H9 (cell line): ENCODE measurements at regions not wholly inside any gene's neighbourhood (a gene's known extent, or its start where the extent isn't known, plus 50 kb on each side); places are given as distances from the start of the nearest gene placed in this dataset.

Experiments
- DNase-seq: peaks from one replicate; pipeline ENCODE4 v3.0.0-alpha.2; 2017
- H2AFZ ChIP-seq: one replicate; pipeline ENCODE4 v1.6.1; 2013; ENCODE audit warnings: mild to moderate bottlenecking, low read length, control low read depth, moderate library complexity
- H2AK5ac ChIP-seq: 2 replicates; pipeline ENCODE4 v1.6.1; 2013; ENCODE audit warnings: low read length, control low read depth, mixed read lengths; ENCODE audit not compliant: insufficient read length
- H2BK120ac ChIP-seq: one replicate; pipeline ENCODE4 v1.6.1; 2013; ENCODE audit warnings: low read depth, mild to moderate bottlenecking, low read length, control low read depth, inconsistent platforms; ENCODE audit not compliant: poor library complexity, severe bottlenecking
- H2BK12ac ChIP-seq: 2 replicates; pipeline ENCODE4 v1.6.1; 2013; ENCODE audit warnings: low read length, control low read depth, mixed read lengths, low read depth; ENCODE audit not compliant: insufficient read length
- H2BK15ac ChIP-seq: 2 replicates; pipeline ENCODE4 v1.6.1; 2013; ENCODE audit warnings: low read depth, low read length, control low read depth
- H2BK20ac ChIP-seq: one replicate; pipeline ENCODE4 v1.6.1; 2013; ENCODE audit warnings: low read depth, mild to moderate bottlenecking, low read length, control low read depth, inconsistent platforms; ENCODE audit not compliant: poor library complexity, severe bottlenecking
- H2BK5ac ChIP-seq: 2 replicates; pipeline ENCODE4 v1.6.1; 2013; ENCODE audit warnings: low read length, control low read depth, mixed read lengths; ENCODE audit not compliant: insufficient read length
- H3K14ac ChIP-seq: 2 replicates; pipeline ENCODE4 v1.6.1; 2013; ENCODE audit warnings: low read length, control low read depth; ENCODE audit not compliant: insufficient read depth
- H3K18ac ChIP-seq: 2 replicates; pipeline ENCODE4 v1.6.1; 2013; ENCODE audit warnings: low read depth, mild to moderate bottlenecking, mixed read lengths, low read length, control low read depth; ENCODE audit not compliant: insufficient read length
- H3K23ac ChIP-seq: 2 replicates; pipeline ENCODE4 v1.6.1; 2013; ENCODE audit warnings: low read length, control low read depth, mixed read lengths, low read depth; ENCODE audit not compliant: insufficient read length
- H3K23me2 ChIP-seq: 2 replicates; pipeline ENCODE4 v1.6.1; 2013; ENCODE audit warnings: low read depth, mild to moderate bottlenecking, mixed read lengths, low read length, control low read depth; ENCODE audit not compliant: insufficient read length, poor library complexity, severe bottlenecking
- H3K27ac ChIP-seq: 2 replicates; pipeline ENCODE4 v1.5.1; 2013; ENCODE audit warnings: low read length, control low read depth, mixed read lengths, low read depth; ENCODE audit not compliant: insufficient read length
- H3K27me3 ChIP-seq: 2 replicates; pipeline ENCODE4 v1.6.1; 2013; ENCODE audit warnings: low read length, control low read depth, inconsistent platforms; ENCODE audit not compliant: insufficient read depth
- H3K4ac ChIP-seq: 2 replicates; pipeline ENCODE4 v1.6.1; 2013; ENCODE audit warnings: low read depth, mild to moderate bottlenecking, control low read depth, inconsistent platforms, low read length, moderate library complexity
- H3K4me1 ChIP-seq: 2 replicates; pipeline ENCODE4 v1.6.1; 2013; ENCODE audit warnings: low read length, control low read depth, inconsistent platforms; ENCODE audit not compliant: insufficient read depth
- H3K4me2 ChIP-seq: 2 replicates; pipeline ENCODE4 v1.6.1; 2013; ENCODE audit warnings: low read length, control low read depth, mixed read lengths; ENCODE audit not compliant: insufficient read length, insufficient read depth
- H3K56ac ChIP-seq: 2 replicates; pipeline ENCODE4 v1.6.1; 2013; ENCODE audit warnings: low read depth, mild to moderate bottlenecking, mixed read lengths, low read length, control low read depth; ENCODE audit not compliant: insufficient read length
- H3K79me1 ChIP-seq: 2 replicates; pipeline ENCODE4 v1.6.1; 2013; ENCODE audit warnings: low read depth, mild to moderate bottlenecking, moderate library complexity, low read length, control low read depth, inconsistent platforms; ENCODE audit not compliant: insufficient read depth, poor library complexity, severe bottlenecking
- H3K79me2 ChIP-seq: 2 replicates; pipeline ENCODE4 v1.6.1; 2013; ENCODE audit warnings: low read length, control low read depth, inconsistent platforms; ENCODE audit not compliant: insufficient read depth
- H3K9ac ChIP-seq: 2 replicates; pipeline ENCODE4 v1.6.1; 2013; ENCODE audit warnings: low read length, control low read depth, mixed read lengths; ENCODE audit not compliant: insufficient read length; ENCODE audit errors: extremely low read depth
- H3K9me3 ChIP-seq: one replicate; pipeline ENCODE4 v1.6.1; 2013; ENCODE audit warnings: low read depth, low read length, inconsistent platforms; ENCODE audit not compliant: control insufficient read depth
- H3T11ph ChIP-seq: one replicate; pipeline ENCODE4 v1.6.1; 2013; ENCODE audit warnings: mild to moderate bottlenecking, low read length, control low read depth, inconsistent platforms
- H4K20me1 ChIP-seq: one replicate; pipeline ENCODE4 v1.6.1; 2013; ENCODE audit not compliant: control insufficient read depth, insufficient read length, insufficient read depth
- H4K5ac ChIP-seq: 2 replicates; pipeline ENCODE4 v1.6.1; 2013; ENCODE audit warnings: low read depth, mild to moderate bottlenecking, mixed read lengths, low read length, control low read depth; ENCODE audit not compliant: insufficient read length
- H4K8ac ChIP-seq: replicated peaks from 2 replicates; pipeline ENCODE4 v1.6.1; 2013; ENCODE audit warnings: low read length, control low read depth, mixed read lengths, low read depth; ENCODE audit not compliant: insufficient read length
- H4K91ac ChIP-seq: 2 replicates; pipeline ENCODE4 v1.6.1; 2013; ENCODE audit warnings: low read depth, mild to moderate bottlenecking, moderate library complexity, mixed read lengths, low read length, control low read depth; ENCODE audit not compliant: insufficient read length
- H3K27ac Mint-ChIP-seq, 3 experiments: 2 replicates in 2 of 3; 3 replicates in 1 of 3; pipeline ENCODE4 v1.8.0; 2020 to 2021; ENCODE audit warnings: mixed read lengths in 3 of 3, mild to moderate bottlenecking in 1 of 3, moderate library complexity in 1 of 3
- H3K27me3 Mint-ChIP-seq: 2 replicates; pipeline ENCODE4 v1.8.0; 2021; ENCODE audit warnings: low read depth, mild to moderate bottlenecking, moderate library complexity, mixed read lengths
- H3K36me3 Mint-ChIP-seq, 3 experiments: 2 replicates in 2 of 3; 3 replicates in 1 of 3; pipeline ENCODE4 v1.8.0; 2020 to 2021; ENCODE audit warnings: low read depth in 3 of 3, mixed read lengths in 3 of 3; ENCODE audit not compliant: insufficient read depth in 1 of 3
- H3K4me1 Mint-ChIP-seq, 2 experiments: 2 replicates each; pipeline ENCODE4 v1.8.0; 2020; ENCODE audit warnings: mixed read lengths in 2 of 2
- H3K4me3 Mint-ChIP-seq, 2 experiments: 2 replicates in 1 of 2; 3 replicates in 1 of 2; pipeline ENCODE4 v1.8.0; 2020 to 2021; ENCODE audit warnings: mild to moderate bottlenecking in 2 of 2, mixed read lengths in 2 of 2, moderate library complexity in 1 of 2
- H3K9me3 Mint-ChIP-seq, 2 experiments: 2 replicates in 1 of 2; 3 replicates in 1 of 2; pipeline ENCODE4 v1.8.0; 2020; ENCODE audit warnings: mild to moderate bottlenecking in 2 of 2, mixed read lengths in 2 of 2, moderate library complexity in 1 of 2
- CTCF ChIP-seq: fragments of 200-600 bp; sonication (generic); conservative IDR thresholded peaks from 3 replicates; pipeline ENCODE4 v1.8.0; 2021; ENCODE audit warnings: antibody characterized with exemption, mild to moderate bottlenecking
- WGBS: extraction: QIAGEN DNeasy Blood & Tissue Kit; methylation state at CpG from one replicate; pipeline ENCODE4 v1.1.7; 2013; ENCODE audit warnings: missing lambda C conversion rate, low lambda C conversion rate, mixed read lengths; ENCODE audit not compliant: insufficient read length; ENCODE audit errors: extremely low coverage; 5-methylcytosine and 5-hydroxymethylcytosine counted together

GRCh38 chr22:49077036-49077393 is 750.7 kb downstream of the BRD1 start:
- Histone ChIP-seq H2AFZ (no peak overlapping the region), H4K20me1 (no peaks in the 10 kb centered on the region), H3K18ac (no peak overlapping the region), H2BK20ac (no peak overlapping the region), H3K14ac (no peak overlapping the region), H3K27ac (no peak overlapping the region), H3K23ac (no peak overlapping the region), H2BK12ac (no peak overlapping the region), H3K4ac (no peak overlapping the region), H4K8ac (no peak overlapping the region), H4K5ac (no peak overlapping the region), H3K56ac (no peak overlapping the region), H4K91ac (no peak overlapping the region), H3K23me2 (no peaks in the 10 kb centered on the region), H3T11ph (no peak overlapping the region), H3K79me1 (no peaks in the 10 kb centered on the region), H3K27me3 (no peaks in the 10 kb centered on the region), H2BK120ac (no peak overlapping the region), H2BK15ac (no peak overlapping the region), H3K9me3 (no peaks in the 10 kb centered on the region), H3K4me2 (no peak overlapping the region), H3K9ac (no peak overlapping the region), H3K4me1 (no peaks in the 10 kb centered on the region), H2BK5ac (no peak overlapping the region), H2AK5ac (no peak overlapping the region), H3K79me2 (no peaks in the 10 kb centered on the region)
- WGBS = no CpG with 5 or more reads among the region's 5 CpGs
- H3K9me3 Mint-ChIP-seq = no peaks in the 10 kb centered on the region
- no peak for TF ChIP-seq CTCF
- no peak for DNase-seq
- no peaks in the 10 kb centered on the region for H3K36me3 Mint-ChIP-seq
- H3K27me3 Mint-ChIP-seq = peaks cover 12% of the 10 kb centered on the region
- no peak overlapping the region for H3K4me3 Mint-ChIP-seq
- no peak overlapping the region; a peak in 1 of 7 replicates for H3K27ac Mint-ChIP-seq
- H3K4me1 Mint-ChIP-seq = no peaks in the 10 kb centered on the region
